NCI-H2081 treated with DMSO at 0.1 percent for 48 hours (cell line): ENCODE measurements at regions not wholly inside any gene's neighbourhood (a gene's known extent, or its start where the extent isn't known, plus 50 kb on each side); places are given as distances from the start of the nearest gene placed in this dataset.

Source experiments
- DNase-seq: peaks from one replicate; lab custom pipeline; 2025; lab: John Stamatoyannopoulos, UW

DNA sequence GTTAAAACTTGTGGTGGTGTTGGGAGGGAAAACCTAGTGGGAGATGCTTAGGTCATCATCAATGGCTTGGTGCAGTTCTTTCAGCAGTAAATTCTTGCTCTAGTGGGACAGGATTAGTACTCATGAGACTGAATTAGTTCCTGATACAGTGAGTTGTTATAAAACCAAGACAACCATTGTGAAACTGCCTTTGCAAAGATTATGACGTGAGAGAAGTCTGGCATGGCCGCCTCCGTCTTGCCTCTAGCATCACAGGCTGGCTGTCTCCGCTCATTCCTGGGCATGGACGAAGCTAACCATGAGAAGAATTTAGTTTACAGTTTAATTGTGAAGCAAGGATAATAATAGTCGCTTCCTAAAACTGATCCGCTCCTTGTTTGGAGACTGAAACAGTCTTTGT is 186.4 kb downstream of the KIF20B start:
- DNase-seq, result no peak

GRCh38 chr10:89888321-89889070 is 187.1 kb downstream of the KIF20B start:
- DNase-seq, result no peak

GRCh38 chr10:89889606-89890005 is 188.2 kb downstream of the KIF20B start:
- no peak for DNase-seq

DNA sequence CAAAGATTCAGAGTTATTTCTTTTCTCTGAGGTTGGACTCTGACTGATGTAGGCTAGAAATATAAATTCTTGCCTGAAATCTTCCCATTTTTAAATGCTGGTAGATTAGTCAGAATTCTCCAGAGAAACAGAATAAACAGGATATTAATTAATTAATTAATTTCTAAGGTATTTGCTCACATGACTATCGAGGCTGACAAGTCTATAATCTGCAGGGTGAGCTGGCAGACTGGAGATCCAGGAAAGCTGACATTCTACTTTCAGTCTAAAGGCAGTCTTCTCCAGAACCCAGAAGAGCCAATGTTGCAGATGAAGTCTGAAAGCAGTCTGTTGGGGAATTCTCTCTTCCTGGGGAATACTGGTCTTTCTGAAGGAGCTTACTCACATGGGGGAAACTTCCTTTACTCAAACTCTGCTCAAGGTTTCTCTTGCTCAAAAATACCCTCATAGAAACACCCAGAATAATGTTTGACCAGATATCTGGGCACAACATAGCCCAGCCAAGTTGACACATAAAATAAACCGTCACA is 189.7 kb downstream of the KIF20B start:
- DNase-seq, result no peak

- DNase-seq, result no peak
Measured at GRCh38 chr10:89894051-89894450, 192.7 kb downstream of the KIF20B start.

GRCh38 chr10:89900554-89900953 is 199.2 kb downstream of the KIF20B start:
- no peak for DNase-seq

- DNase-seq, result no peak
Measured at GRCh38 chr10:89901895-89902294, 200.5 kb downstream of the KIF20B start.

DNA sequence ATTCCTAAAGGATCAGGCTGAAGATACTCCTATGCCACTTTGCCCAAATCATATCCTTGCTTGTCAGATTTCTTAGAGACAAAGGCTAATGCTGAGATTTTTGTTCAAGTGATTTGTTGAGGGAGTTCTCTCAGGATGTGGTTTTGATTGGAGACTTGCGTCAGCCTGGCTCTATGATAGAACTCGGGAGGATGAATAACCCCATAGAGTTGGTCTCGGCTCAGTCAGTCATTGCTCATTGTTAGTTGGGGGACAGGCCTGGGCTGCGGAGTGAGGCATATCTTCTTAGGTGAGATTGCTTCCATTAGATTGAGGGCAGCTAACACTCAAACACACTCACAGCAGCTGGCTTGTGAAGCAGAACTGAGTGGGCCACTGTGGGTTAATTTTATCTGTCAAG is 203.4 kb downstream of the KIF20B start:
- DNase-seq, result no peak

DNA sequence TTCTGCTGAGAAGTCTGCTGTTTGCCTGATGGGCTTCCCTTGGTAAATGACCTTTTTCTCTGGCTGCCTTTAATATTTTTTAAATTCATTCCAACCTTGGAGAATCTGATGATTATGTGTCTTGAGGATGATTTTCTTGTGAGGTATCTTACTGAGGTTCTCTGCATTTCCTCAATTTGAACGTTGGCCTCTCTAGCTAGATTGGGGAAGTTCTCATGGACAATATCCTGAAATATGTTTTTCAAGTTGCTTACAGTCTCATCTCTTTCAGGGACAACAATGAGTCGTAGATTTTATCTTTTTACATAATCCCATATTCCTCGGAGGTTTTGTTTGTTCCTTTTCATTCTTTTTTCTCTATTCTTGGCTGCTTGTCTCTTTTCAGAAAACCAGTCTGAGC is 208.4 kb downstream of the KIF20B start:
- no peak for DNase-seq

- DNase-seq, result no peak
Measured at GRCh38 chr10:89915021-89915420, 213.6 kb downstream of the KIF20B start.

GRCh38 chr10:89915968-89916367 is 214.6 kb downstream of the KIF20B start:
- DNase-seq, result no peak

- DNase-seq, result no peak
Measured at GRCh38 chr10:89916468-89917215, 215.3 kb downstream of the KIF20B start.

- no peak for DNase-seq
Measured at GRCh38 chr10:89921403-89921802, 220.0 kb downstream of the KIF20B start.

GRCh38 chr10:89923661-89924060 is 222.3 kb downstream of the KIF20B start:
- no peak for DNase-seq

DNA sequence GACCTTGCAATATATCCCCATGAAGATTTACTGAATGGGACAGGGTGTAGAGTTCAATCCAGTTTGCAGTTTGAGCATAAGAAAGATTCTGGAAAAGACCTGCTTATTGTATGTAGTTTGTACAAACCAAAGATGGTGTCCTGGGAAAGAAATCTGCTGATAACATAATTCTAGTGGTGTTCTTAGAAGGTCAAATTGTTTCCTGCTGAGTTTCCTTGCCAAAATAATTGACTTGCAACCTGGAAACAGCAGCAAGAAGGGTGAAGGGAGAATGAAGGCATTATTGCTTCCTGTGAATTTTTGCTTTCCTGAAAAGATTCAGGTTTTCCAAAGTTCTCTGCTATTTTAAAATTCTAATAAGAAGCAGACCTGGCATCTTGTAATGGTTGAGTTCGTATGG is 222.9 kb downstream of the KIF20B start:
- DNase-seq, result no peak

DNA sequence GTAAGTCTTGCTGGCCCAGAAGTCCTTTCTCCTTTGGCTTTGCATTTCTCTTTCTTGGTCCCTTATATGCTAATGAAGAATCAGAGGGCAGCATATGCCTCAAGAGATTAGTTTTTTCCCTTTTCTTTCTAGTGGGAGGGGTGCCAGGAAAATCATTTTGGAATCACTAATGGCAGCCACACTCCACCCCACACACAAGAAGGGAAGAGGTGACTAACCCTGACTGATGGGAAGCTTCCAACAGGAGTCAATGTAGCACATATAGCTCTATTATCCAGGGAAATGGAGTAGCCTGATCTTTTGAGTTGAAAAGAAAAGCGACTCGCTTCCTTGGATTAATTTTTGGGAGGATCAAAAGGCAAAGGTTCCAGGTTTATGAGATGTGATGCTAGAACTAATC is 225.3 kb downstream of the KIF20B start:
- DNase-seq, result no peak

DNA sequence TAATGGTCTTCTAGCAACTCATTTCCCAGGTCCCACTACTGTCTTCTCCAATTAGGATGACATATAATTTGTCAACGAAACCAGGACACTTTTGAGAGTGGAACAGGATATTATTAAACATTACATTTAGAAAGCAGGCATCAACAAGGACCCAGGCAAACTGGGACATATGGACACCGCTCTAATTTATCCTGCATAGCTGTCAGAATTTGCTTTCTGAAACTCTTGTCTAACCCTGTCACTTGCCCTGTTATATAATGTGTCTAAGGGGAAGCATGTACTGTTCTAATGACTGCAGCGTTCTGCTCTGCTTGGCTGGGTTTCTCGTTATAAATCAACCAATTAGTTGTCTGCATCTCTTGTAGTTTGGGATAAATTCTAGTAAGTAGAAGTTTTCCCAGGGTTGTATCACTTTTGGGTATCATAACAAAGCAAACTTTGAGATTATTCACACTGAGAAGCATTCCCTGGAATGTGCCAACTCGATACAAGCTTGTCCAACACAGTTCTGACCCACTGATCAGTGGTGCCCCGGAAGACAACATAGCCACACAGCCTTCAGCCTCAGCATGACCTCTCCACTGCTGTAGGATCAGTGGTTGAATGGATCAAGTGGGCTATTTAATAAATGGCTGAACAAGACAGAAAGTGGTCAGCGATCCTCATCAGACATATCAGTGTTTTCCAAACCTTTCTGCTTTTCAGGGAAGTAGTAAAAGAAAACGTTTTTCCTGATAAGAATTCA is 228.1 kb downstream of the KIF20B start:
- DNase-seq, result no peak

- no peak for DNase-seq
Measured at GRCh38 chr10:89937494-89937893, 236.1 kb downstream of the KIF20B start.

DNA sequence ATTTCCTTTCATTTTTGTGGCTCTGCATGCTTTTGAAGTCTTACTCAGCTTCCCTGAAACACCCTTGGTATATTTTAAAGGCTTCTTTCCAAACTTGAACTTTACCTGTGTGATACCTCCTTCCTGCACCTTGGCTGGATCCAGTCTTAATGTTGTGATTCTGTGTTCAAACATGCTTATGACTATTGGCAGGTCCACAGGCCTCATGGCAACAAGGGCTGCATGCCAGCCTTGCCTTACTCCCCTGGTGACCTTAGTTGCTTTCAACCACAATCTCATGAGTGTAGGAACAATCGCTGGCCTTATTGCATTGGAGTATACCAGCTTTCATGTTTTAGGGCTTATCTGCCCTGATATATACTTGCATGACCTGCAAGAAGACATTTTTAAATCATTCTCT is 238.7 kb downstream of the KIF20B start:
- no peak for DNase-seq

GRCh38 chr10:89942217-89942616 is 240.8 kb downstream of the KIF20B start:
- DNase-seq, result no peak

GRCh38 chr10:89944138-89944537 is 242.7 kb downstream of the KIF20B start:
- DNase-seq, result no peak

GRCh38 chr10:89946106-89946505 is 244.7 kb downstream of the KIF20B start:
- no peak for DNase-seq

DNA sequence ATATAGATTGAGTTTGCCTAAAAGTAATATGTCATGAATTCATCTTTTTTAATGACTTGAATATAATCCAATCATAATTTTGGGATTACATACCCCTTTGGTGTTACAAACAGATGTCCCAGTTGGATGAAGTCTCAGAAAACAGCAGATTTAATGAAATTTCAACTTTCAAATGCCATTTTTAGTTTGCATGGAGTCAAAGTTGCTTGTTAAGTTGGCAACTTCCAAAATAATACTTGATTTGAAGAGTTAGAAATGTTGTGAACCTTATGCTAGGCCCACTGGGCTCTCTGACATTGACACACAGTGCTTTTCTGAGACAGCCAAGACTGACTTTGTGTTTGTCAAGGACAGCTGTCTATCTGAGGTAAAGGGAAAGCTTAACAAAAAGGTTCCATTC is 248.1 kb downstream of the KIF20B start:
- DNase-seq, result no peak
